ENCODE measurements at regions not wholly inside any gene's neighbourhood (a gene's known extent, or its start where the extent isn't known, plus 50 kb on each side); places are given as distances from the start of the nearest gene placed in this dataset.

DNA sequence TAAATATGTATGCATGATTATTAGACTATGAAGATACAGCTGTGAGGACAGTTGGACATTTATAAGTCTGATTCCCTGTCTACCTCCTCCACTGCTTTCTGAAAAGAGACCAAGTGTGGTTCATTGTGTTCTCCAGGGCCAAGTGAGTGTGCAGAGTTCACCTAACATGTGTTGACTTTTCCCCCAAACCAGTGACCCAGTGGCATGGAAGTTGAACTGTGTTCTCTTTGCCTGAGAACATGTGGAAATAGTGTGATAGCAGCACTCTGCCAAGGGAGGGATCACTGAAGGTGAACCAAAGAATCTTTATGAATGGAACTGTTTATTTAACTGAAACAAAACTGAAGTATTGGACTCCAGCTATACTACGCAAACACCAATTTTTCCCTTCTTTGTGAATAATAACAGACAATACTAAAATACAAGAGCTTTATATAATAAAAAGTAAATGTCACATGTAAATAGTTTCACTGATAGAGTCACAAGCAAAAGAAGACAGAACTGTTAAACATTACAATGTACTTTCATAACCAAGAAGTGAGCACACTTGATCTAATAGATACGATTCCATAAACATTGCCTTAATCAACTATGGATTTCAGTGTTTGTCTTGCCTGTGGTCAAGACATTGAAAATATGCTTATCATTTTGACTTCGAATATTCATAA is 200.3 kb upstream of the FUT9 start:
- no peak for TF ChIP-seq RAD21 (conservative IDR thresholded peaks at IDR 0.05)
- TF ChIP-seq TAF1 (IDR thresholded peaks at IDR 0.05; ENCODE audit: low read depth): no peak
- TF ChIP-seq POLR2AphosphoS5 (IDR thresholded peaks at IDR 0.05): no peak
- TF ChIP-seq, protein P1, sequence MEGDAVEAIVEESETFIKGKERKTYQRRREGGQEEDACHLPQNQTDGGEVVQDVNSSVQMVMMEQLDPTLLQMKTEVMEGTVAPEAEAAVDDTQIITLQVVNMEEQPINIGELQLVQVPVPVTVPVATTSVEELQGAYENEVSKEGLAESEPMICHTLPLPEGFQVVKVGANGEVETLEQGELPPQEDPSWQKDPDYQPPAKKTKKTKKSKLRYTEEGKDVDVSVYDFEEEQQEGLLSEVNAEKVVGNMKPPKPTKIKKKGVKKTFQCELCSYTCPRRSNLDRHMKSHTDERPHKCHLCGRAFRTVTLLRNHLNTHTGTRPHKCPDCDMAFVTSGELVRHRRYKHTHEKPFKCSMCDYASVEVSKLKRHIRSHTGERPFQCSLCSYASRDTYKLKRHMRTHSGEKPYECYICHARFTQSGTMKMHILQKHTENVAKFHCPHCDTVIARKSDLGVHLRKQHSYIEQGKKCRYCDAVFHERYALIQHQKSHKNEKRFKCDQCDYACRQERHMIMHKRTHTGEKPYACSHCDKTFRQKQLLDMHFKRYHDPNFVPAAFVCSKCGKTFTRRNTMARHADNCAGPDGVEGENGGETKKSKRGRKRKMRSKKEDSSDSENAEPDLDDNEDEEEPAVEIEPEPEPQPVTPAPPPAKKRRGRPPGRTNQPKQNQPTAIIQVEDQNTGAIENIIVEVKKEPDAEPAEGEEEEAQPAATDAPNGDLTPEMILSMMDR (IDR thresholded peaks at IDR 0.05; ENCODE audit: poor library complexity, severe bottlenecking): no peak
- no peak for TF ChIP-seq EP300 (conservative IDR thresholded peaks at IDR 0.05; ENCODE audit: poor library complexity, severe bottlenecking)
- TF ChIP-seq EZH2 (IDR thresholded peaks at IDR 0.05; ENCODE audit: borderline replicate concordance, insufficient read depth, low read length, poor library complexity, severe bottlenecking): no peak
- TF ChIP-seq REST (IDR thresholded peaks at IDR 0.05; ENCODE audit: borderline replicate concordance): no peak
- no peak for TF ChIP-seq MXI1 (conservative IDR thresholded peaks at IDR 0.05; ENCODE audit: poor library complexity, severe bottlenecking)
- TF ChIP-seq SMC3 (conservative IDR thresholded peaks at IDR 0.05; ENCODE audit: poor library complexity): no peak
- Histone ChIP-seq H3K4me2 (ENCODE audit: low read length) (no peak overlapping the region), H2AFZ (ENCODE audit: low read depth, low read length) (no peak overlapping the region), H4K20me1 (ENCODE audit: insufficient read depth) (no peaks in the 10 kb centered on the region), H3K27ac (ENCODE audit: low read length) (no peak overlapping the region), H3K27me3 (ENCODE audit: insufficient read depth, low read depth, low read length) (no peaks in the 10 kb centered on the region), H3K9me3 (ENCODE audit: low read length) (no peaks in the 10 kb centered on the region), H3K4me3 (ENCODE audit: low read length) (no peak overlapping the region), H3F3A (ENCODE audit: insufficient read depth, low read length, poor library complexity, severe bottlenecking) (no peaks in the 10 kb centered on the region), H3K9me2 (ENCODE audit: insufficient read depth, low read length) (no peaks in the 10 kb centered on the region), H3K9ac (ENCODE audit: low read length) (no peak overlapping the region), H3K36me3 (ENCODE audit: insufficient read depth, low read length) (no peaks in the 10 kb centered on the region), H3K79me2 (replicated peaks; ENCODE audit: insufficient read depth, low read length) (no peaks in the 10 kb centered on the region)

- Histone ChIP-seq H3F3A (ENCODE audit: insufficient read depth, low read length, poor library complexity, severe bottlenecking) (no peaks in the 10 kb centered on the region), H3K9ac (ENCODE audit: low read length) (no peak overlapping the region)
- TF ChIP-seq TAF1 (IDR thresholded peaks at IDR 0.05; ENCODE audit: low read depth): no peak
- no peak for TF ChIP-seq RAD21 (conservative IDR thresholded peaks at IDR 0.05)
- no peak for TF ChIP-seq POLR2AphosphoS5 (IDR thresholded peaks at IDR 0.05)
- TF ChIP-seq SMC3 (conservative IDR thresholded peaks at IDR 0.05; ENCODE audit: poor library complexity): no peak
- TF ChIP-seq REST (IDR thresholded peaks at IDR 0.05; ENCODE audit: borderline replicate concordance): no peak
- TF ChIP-seq, protein P1 (IDR thresholded peaks at IDR 0.05; ENCODE audit: poor library complexity, severe bottlenecking): no peak
- no peak for TF ChIP-seq EZH2 (IDR thresholded peaks at IDR 0.05; ENCODE audit: borderline replicate concordance, insufficient read depth, low read length, poor library complexity, severe bottlenecking)
- no peak for TF ChIP-seq EP300 (conservative IDR thresholded peaks at IDR 0.05; ENCODE audit: poor library complexity, severe bottlenecking)
- no peak for TF ChIP-seq MXI1 (conservative IDR thresholded peaks at IDR 0.05; ENCODE audit: poor library complexity, severe bottlenecking)
Observed at GRCh38 chr6:95819461-95819860, 196.3 kb upstream of the FUT9 start.

More at GRCh38 chr6:95819461-95819860, 196.3 kb upstream of the FUT9 start:
- H3K9me3 ChIP-seq (ENCODE audit: low read length): no peaks in the 10 kb centered on the region
- H2AFZ ChIP-seq (ENCODE audit: low read depth, low read length): no peak overlapping the region
- H3K27ac ChIP-seq (ENCODE audit: low read length): no peak overlapping the region
- H3K27me3 ChIP-seq (ENCODE audit: insufficient read depth, low read depth, low read length): no peaks in the 10 kb centered on the region
- no peaks in the 10 kb centered on the region for H3K9me2 ChIP-seq (ENCODE audit: insufficient read depth, low read length)
- H3K4me2 ChIP-seq (ENCODE audit: low read length): no peak overlapping the region
- no peaks in the 10 kb centered on the region for H4K20me1 ChIP-seq (ENCODE audit: insufficient read depth)
- no peaks in the 10 kb centered on the region for H3K79me2 ChIP-seq (replicated peaks; ENCODE audit: insufficient read depth, low read length)
- no peaks in the 10 kb centered on the region for H3K36me3 ChIP-seq (ENCODE audit: insufficient read depth, low read length)
- no peak overlapping the region for H3K4me3 ChIP-seq (ENCODE audit: low read length)
